ENCODE measurements at regions not wholly inside any gene's neighbourhood (a gene's known extent, or its start where the extent isn't known, plus 50 kb on each side); places are given as distances from the start of the nearest gene placed in this dataset.

DNA sequence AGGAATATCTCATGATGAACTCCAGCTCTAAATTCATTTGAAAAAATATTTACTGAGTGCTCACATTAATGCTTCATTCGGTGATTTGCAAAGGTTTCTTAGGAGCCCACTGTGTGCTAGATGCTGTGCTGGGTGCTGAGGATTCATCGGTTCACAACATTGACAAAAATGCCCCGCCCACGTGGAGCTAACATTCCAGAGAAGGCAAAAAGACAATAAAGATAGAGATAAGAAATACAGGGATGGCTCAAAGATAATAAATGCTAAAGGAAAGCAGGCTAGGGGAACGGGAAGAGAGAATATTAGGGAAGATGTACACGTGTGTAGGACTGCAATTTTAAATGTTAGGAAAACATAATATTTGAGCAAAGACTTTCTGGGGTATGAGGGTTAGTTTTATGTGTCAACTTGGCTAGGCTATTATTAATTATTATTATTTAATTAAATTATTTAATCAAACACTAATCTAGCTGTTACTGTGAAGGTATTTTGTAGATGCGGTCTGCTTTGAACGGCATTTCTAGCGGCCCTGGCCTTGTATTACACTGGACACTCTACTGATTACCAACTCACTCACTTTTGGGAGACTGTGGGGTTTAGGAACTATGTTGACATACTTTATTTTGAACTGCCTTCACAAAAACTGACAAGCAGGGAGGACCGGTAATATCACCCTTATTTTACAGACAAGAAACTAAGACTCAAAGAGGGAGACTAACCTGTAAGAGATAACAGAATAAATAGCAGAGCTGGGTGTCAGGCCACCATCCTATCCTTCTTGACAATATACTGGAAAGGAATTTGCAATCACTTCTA is 61.9 kb upstream of the IRF2 start:
- peak overlapping the region; percentile 3 for H2AFZ ChIP-seq (ENCODE audit: low read depth, low read length, severe bottlenecking)

DNA sequence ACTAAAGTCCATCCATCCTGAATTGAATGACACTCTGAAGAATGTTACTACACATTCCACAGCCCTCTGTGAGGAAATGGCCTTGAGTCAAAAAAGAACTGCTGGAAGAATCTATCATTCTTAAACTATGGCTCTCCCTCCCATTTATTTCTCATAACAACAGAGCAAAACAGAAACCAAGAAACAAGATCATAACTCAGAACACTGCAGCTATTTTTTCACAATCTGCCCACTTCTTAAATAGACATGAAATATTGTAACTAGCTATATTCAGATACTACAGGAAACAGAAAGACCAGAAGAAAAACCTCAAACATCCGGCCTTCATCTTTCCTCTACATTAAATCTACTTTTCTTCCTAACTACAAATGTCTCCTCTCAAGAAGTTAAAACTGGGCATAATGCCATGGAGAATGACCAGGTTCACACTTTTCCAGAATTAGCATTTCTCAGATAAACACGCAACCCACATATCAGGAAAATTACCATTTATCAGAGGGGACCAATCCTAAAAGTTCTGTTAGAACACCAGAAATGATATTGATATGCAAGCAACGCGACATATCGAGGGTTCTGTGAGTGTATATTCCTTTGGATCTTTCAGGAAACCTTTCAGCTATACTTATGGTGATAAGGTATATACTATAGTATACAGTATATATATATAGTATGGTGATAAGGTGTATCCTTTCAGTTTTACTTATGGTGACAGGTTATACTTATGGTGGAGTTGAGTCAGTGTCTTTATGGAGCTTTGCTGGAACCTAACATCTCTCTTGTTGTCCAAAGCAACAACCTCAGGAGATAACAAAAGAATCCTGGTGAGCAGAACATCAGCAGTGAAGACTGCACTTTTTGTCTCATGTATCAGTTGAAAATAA is 60.4 kb upstream of the IRF2 start:
- peak overlapping the region; percentile 86 for H3K27ac ChIP-seq (ENCODE audit: low read depth, low read length)

More for the DNA sequence above, 61.9 kb upstream of the IRF2 start:
- Histone ChIP-seq H3K9ac (ENCODE audit: low read length) (peak overlapping the region; percentile 71), H3K36me3 (ENCODE audit: low read length) (no peaks in the 10 kb centered on the region), H4K20me1 (ENCODE audit: low read depth, low read length) (no peaks in the 10 kb centered on the region), H3K9me3 (ENCODE audit: insufficient read depth, low read length) (no peaks in the 10 kb centered on the region), H3F3A (ENCODE audit: insufficient read depth) (peaks cover 46% of the 10 kb centered on the region), H3K79me2 (ENCODE audit: insufficient read depth, low read length) (peaks cover 5% of the 10 kb centered on the region), H3K4me3 (ENCODE audit: insufficient read depth, low read length, poor library complexity, severe bottlenecking) (peak overlapping the region; percentile 68), H3K9me2 (replicated peaks; ENCODE audit: insufficient read depth, low read length) (no peaks in the 10 kb centered on the region), H3K27me3 (ENCODE audit: low read length) (no peaks in the 10 kb centered on the region), H3K4me2 (ENCODE audit: low read depth, low read length, poor library complexity, severe bottlenecking) (peak overlapping the region; percentile 98), H3K27ac (ENCODE audit: low read depth, low read length) (peak overlapping the region; percentile 86)
- TF ChIP-seq, protein P1, sequence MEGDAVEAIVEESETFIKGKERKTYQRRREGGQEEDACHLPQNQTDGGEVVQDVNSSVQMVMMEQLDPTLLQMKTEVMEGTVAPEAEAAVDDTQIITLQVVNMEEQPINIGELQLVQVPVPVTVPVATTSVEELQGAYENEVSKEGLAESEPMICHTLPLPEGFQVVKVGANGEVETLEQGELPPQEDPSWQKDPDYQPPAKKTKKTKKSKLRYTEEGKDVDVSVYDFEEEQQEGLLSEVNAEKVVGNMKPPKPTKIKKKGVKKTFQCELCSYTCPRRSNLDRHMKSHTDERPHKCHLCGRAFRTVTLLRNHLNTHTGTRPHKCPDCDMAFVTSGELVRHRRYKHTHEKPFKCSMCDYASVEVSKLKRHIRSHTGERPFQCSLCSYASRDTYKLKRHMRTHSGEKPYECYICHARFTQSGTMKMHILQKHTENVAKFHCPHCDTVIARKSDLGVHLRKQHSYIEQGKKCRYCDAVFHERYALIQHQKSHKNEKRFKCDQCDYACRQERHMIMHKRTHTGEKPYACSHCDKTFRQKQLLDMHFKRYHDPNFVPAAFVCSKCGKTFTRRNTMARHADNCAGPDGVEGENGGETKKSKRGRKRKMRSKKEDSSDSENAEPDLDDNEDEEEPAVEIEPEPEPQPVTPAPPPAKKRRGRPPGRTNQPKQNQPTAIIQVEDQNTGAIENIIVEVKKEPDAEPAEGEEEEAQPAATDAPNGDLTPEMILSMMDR (IDR thresholded peaks at IDR 0.05; ENCODE audit: insufficient read depth, low read length, poor library complexity, severe bottlenecking) = no peak
- TF ChIP-seq EZH2phosphoT487 (conservative IDR thresholded peaks at IDR 0.05; ENCODE audit: low read length) = no peak

DNA sequence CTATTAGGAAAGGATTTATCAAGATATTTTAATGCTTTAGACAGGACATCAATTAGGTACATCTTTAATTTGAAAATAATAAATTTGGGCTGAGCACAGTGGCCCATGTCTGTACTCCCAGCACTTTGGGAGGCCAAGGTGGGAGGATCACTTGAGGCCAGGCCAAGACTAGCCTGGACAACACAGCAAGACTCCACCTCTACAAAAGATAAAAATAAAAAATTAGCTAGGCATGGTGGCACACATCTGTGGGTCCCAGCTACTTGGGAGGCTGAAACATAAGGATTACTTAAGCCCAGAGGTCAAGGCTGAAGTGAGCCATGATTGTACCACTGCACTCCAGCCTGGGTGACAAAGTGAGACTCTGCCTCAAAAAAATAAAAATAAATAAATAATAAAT is 59.6 kb upstream of the IRF2 start:
- Histone ChIP-seq H2AFZ (ENCODE audit: low read depth, low read length, severe bottlenecking) (no peak overlapping the region), H3K9ac (ENCODE audit: low read length) (no peak overlapping the region), H3K79me2 (ENCODE audit: insufficient read depth, low read length) (peaks cover 5% of the 10 kb centered on the region), H3K27ac (ENCODE audit: low read depth, low read length) (peak overlapping the region; percentile 86), H3F3A (ENCODE audit: insufficient read depth) (peaks cover 40% of the 10 kb centered on the region), H3K4me2 (ENCODE audit: low read depth, low read length, poor library complexity, severe bottlenecking) (peak overlapping the region; percentile 98), H3K27me3 (ENCODE audit: low read length) (no peaks in the 10 kb centered on the region), H3K4me3 (ENCODE audit: insufficient read depth, low read length, poor library complexity, severe bottlenecking) (no peak overlapping the region), H4K20me1 (ENCODE audit: low read depth, low read length) (no peaks in the 10 kb centered on the region), H3K9me2 (replicated peaks; ENCODE audit: insufficient read depth, low read length) (no peaks in the 10 kb centered on the region), H3K9me3 (ENCODE audit: insufficient read depth, low read length) (no peaks in the 10 kb centered on the region), H3K36me3 (ENCODE audit: low read length) (no peaks in the 10 kb centered on the region)
- no peak for TF ChIP-seq EZH2phosphoT487 (conservative IDR thresholded peaks at IDR 0.05; ENCODE audit: low read length)
- TF ChIP-seq, protein P1 (IDR thresholded peaks at IDR 0.05; ENCODE audit: insufficient read depth, low read length, poor library complexity, severe bottlenecking) = no peak

More for the DNA sequence above, 60.4 kb upstream of the IRF2 start:
- Histone ChIP-seq H2AFZ (ENCODE audit: low read depth, low read length, severe bottlenecking) (no peak overlapping the region), H3K79me2 (ENCODE audit: insufficient read depth, low read length) (peaks cover 5% of the 10 kb centered on the region), H3K36me3 (ENCODE audit: low read length) (no peaks in the 10 kb centered on the region), H3K9ac (ENCODE audit: low read length) (peak overlapping the region; percentile 35), H3K27me3 (ENCODE audit: low read length) (no peaks in the 10 kb centered on the region), H3K4me2 (ENCODE audit: low read depth, low read length, poor library complexity, severe bottlenecking) (peak overlapping the region; percentile 98), H3K9me3 (ENCODE audit: insufficient read depth, low read length) (no peaks in the 10 kb centered on the region), H3F3A (ENCODE audit: insufficient read depth) (peaks cover 46% of the 10 kb centered on the region), H4K20me1 (ENCODE audit: low read depth, low read length) (no peaks in the 10 kb centered on the region), H3K4me3 (ENCODE audit: insufficient read depth, low read length, poor library complexity, severe bottlenecking) (peak overlapping the region; percentile 43), H3K9me2 (replicated peaks; ENCODE audit: insufficient read depth, low read length) (no peaks in the 10 kb centered on the region)
- TF ChIP-seq, protein P1 (IDR thresholded peaks at IDR 0.05; ENCODE audit: insufficient read depth, low read length, poor library complexity, severe bottlenecking) = no peak
- no peak for TF ChIP-seq EZH2phosphoT487 (conservative IDR thresholded peaks at IDR 0.05; ENCODE audit: low read length)

All from SU-DHL-6 (cell line).